SH-SY5Y (cell line): ENCODE measurements at regions not wholly inside any gene's neighbourhood (a gene's known extent, or its start where the extent isn't known, plus 50 kb on each side); places are given as distances from the start of the nearest gene placed in this dataset.

Source experiments
- GATA2 ChIP-seq: IDR thresholded peaks from 2 replicates; pipeline ENCODE4 v1.6.1; 2011; ENCODE audit warnings: mild to moderate bottlenecking, low read depth, low read length
- GATA3 ChIP-seq: IDR thresholded peaks from 2 replicates; pipeline ENCODE4 v1.6.1; 2011; ENCODE audit warnings: low read depth, mild to moderate bottlenecking, low read length, moderate library complexity

DNA sequence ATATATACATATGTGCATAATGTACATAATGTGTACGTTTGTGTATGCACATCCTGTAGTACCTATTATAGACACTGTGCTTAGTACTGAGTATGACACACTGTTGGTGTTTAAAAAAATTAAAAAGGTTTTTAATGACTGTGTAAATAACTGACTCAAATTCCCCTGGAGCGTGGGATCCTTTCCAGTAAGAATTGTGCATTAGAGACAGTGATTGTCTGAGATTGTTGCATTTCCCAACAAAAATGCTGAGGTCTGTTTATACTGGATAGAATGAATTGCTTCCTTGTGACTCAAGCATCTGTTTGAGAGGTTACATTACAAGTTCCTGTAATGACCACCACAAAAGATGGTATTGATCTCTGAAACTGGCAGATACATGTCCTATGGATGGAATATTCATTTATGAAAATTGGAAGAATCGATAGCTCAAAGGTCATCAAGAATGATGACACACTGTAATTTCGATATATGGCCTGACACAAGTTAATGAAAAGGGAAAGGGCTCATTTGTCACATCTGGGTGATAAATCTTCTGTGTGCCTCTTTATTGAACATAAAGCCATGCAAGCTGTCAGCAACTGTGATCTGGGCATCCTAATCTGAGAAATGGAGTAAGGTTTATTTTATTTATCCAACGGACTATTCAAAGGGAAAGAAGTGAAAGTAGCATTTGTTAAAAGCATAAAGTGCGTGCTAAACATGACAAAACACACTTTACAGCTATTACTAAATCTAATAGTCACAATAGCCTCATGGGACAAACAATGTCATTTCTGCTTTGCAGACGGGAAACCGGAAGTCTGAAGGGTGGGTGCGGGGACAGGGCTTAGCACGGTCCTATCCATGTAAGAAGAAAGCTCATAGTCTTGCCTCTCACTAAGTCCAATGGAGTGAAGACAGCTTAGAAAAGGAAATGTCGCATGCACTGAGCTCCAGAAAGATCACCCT is 228.8 kb downstream of the CDH11 start:
- no peak for TF ChIP-seq GATA3
- TF ChIP-seq GATA2, result no peak

DNA sequence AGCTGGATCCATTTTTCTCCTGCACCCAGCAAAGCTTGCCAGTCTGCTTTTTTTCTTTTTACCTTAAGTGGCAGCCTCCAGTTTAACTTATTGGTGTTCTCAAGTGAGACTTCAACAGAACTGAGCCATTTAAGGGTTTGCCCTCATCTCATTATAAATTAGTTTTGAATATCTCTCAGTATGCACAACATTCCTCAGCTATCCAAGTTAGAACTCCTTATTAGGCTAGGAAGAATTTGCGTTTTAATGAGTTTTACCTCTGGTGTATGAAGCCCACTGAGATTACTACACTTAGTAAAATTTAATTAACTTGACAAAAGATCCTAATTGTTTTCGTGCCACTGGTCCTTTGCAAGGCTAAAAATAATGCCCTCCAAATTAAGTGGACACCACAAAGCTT is 232.4 kb downstream of the CDH11 start:
- TF ChIP-seq GATA3, result no peak
- no peak for TF ChIP-seq GATA2

DNA sequence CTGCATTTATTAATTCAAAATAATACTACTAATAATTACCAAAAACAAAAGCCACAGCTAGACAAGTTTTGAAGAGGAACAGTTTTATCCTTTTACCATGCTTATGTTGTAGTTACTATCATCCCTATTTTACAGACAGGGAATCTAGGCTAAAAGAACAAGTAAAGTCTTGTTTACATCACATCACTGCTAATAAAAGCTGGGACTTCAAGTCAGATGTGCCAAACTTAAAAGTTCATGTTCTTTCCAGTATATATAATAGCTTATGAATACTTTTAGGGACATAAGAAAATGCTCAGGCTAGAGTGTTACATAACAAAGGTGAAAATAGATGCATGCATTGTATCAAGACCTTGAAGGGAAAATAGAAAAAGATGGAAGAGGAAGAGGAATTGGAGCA is 234.2 kb downstream of the CDH11 start:
- TF ChIP-seq GATA2 (no peak), GATA3 (no peak)

DNA sequence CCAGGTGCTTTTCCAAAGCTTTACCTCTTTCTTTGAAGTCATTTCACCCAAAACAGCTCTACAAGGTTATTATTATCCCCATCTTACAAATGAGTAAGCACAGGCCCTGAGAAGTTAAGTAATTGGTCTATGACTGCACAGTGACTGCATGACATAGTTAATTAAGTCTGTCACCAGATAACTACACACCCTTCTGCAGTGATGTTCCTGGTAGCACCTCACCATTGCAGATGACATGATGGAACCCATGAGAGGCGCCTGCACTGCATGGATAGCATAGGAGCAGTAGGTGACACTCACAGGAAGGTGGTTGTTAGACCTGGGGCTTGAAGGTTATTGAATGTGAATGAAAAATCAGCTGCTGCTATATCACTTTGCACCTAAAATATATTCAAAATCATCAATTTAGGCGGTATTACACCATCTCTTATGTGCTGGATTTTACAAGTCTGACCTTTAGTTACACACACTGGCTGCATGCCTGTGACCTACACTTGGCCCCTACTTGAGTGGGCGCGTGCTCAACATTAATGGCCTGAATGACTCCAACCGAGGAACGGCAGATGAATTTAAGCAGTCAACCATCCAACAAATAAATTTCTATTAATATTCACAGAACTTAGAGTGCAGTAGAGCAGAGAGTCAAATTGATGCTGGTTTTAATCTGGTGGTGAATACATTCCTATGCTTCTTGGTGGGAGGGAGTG is 239.6 kb downstream of the CDH11 start:
- no peak for TF ChIP-seq GATA2
- no peak for TF ChIP-seq GATA3

DNA sequence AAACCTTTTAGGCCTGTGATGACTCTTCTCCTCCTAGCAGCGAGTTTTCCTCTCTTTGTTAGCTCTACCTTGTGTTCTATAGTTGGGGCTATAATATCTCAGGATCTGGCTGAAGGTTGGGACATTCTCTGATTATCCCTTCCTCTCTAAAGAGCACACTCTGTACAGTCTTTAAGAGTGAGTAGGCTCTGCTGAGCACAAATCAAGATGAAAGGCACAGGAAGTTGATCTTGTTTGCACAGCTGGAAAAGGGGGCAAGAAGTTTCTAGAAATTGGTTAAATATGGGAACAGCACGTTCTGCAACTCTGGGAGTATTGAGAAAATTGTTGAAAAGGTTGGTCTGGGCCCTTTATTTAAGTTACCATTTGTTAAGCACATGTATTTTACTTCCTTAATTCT is 240.9 kb downstream of the CDH11 start:
- TF ChIP-seq GATA3 (no peak), GATA2 (no peak)

DNA sequence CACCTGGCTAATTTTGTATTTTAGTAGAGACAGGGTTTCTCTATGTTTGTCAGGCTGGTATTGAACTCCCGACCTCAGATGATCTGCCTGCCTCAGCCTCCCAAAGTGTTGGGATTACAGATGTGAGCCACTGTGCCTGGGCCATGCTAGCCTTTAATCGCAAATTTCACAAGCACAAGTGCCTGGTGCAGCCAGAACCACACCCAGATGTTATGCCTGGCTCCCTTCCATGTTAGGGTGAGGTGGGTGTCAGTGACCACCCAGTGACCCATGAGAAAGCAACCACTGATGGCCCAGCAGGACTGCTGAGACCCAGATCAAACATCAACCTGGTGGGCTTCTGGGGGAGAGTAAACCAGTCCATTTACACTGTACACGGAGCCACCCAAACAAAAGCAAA is 241.9 kb downstream of the CDH11 start:
- TF ChIP-seq GATA3, result no peak
- TF ChIP-seq GATA2, result no peak

DNA sequence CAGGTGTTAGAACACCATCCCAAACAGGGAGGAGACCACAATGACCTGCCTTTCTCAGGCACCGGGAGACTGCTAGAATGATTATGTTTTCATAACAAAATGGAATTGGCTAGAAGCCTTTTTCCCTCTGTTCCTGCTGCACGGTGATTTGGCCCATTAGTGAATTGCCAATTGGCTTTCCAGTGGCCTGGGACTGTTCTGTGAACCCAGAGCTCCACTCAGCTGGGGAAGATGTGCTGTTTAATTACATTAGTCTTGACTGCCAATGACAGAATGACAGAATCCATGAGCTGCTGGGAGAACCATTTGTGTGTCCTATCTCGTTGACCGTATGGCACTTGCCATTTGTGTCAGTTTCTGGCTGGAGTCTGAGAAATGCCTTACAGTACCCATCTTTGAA is 242.9 kb downstream of the CDH11 start:
- TF ChIP-seq GATA2, result no peak
- no peak for TF ChIP-seq GATA3

DNA sequence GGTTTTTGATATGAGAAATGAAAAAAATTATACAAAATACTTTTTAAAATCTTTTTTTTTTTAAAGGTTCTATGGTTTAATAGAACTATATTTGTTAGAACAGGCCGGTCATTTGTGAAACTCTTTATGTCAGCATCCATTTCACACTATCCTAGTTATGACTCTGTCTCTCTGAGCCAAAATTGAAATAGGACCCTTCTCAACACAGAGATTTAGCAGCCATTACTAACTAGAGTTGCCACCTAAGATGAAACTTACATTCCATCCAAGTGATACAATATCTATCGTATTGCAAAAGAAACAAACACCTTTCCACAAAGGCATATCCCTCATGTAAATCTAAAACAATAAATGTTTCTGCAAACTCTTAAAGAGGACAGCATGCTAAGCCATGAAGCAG is 249.8 kb downstream of the CDH11 start:
- no peak for TF ChIP-seq GATA2
- TF ChIP-seq GATA3, result no peak

DNA sequence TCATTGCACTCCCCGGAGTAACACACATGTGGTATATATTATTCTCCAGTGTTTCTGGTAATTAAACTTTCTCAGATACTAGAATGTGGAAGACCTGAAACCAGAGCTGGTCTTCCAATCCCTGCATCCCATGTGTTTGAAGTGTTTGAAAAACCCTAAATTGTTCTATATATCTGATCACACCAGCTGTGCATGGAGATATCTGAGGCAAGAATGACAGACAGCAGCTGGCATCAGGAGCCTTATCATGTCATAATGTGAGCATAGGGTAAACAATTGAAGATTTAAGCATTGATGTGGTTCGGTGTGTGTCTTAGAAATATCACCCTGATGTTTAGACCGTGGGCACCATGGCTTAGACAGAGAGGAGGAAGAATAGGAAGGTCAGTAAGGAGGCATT is 251.0 kb downstream of the CDH11 start:
- TF ChIP-seq GATA2 (peak; percentile 64), GATA3 (peak; percentile 58)

DNA sequence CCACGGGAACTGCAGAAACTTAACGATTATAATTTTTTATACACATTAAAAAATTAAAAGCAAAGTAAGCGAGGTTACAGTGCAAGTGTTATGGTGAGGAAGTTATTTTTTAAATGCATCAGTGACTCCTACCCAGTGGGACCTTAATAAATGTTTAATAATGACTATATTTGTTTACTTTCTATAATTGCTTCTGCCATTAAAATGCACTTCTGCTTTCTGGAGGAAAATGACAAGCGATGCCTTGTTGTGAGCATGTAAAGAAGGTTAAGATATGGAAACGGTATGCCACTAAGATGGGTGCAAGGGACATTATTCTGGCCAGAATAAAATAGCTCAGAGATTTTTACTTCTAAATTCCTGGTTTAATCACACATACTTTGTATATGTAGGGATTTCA is 252.1 kb downstream of the CDH11 start:
- no peak for TF ChIP-seq GATA2
- no peak for TF ChIP-seq GATA3

DNA sequence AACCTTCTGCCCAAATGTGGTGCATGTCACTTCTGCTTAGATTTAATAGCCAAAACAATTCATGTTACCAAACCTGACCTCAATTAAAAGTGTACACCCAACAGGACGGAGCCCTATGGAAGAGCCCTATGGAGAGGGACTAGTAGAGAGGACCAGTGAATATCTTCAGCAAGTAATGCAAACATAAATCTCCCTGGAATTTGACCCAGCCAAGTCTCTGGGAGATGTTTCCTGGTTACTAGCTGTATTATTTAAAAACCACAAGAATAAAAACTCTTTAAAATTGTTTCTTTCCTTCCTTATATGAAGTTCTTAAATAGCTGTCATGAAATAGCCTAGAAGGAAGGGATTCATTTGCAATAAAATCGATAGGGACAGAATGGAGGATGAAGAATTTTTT is 255.8 kb downstream of the CDH11 start:
- TF ChIP-seq GATA3, result no peak
- no peak for TF ChIP-seq GATA2

DNA sequence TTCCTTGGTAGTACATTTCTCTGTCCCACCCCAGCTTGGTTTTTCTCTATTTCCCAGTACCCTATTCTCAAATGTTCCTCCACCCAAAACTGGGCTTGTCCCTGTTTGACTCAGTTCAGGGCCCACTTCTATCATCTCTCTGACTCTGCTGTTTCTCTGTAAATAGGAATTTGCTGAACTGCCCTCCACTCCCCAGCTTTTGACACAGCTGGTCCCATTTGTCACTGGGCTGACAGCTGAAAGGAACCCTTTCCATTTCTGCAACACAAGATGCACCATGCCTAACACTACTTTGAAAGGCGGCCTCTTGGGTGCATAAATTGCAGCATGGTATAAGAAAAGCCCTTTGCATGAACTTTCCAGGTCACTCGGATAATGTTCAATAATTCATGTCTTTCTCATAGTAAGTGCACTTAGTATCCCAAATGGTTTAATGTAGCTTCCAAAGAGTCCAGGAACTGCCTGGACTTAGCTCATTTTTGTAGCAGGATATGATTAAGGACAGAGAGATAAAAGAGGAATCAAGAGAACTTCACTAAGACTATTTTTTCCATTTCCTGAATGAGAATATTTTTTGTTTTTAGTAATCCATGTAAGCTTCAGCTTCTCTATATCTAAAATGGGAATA is 256.7 kb downstream of the CDH11 start:
- TF ChIP-seq GATA3 (no peak), GATA2 (no peak)

DNA sequence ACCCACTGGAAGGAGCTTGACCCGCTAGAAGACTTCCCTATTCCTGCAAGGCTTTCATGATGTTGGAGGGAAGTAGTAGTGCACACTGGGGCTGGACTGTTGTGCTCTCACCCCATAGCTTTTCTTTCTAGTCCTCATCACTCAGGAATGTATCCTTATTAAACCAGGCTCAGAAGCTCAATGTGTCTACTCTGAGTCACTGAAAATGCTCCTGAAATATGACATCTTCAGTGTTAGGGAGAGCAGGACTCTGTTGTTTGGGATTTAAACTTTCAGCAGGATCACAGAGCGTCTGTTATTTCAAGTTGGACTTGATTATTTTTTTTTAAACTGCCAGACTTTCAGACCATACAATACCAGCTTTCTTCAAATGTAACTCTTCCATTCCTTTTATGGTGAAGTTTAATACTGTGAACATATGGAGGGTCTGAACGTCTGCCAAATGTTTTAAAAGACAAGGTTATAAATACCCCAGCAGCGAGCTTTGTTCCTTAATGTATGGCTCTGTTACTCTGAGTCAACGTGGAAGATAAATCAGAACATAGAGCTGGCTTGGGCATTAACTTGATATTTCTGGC is 257.5 kb downstream of the CDH11 start:
- no peak for TF ChIP-seq GATA3
- TF ChIP-seq GATA2, result no peak

DNA sequence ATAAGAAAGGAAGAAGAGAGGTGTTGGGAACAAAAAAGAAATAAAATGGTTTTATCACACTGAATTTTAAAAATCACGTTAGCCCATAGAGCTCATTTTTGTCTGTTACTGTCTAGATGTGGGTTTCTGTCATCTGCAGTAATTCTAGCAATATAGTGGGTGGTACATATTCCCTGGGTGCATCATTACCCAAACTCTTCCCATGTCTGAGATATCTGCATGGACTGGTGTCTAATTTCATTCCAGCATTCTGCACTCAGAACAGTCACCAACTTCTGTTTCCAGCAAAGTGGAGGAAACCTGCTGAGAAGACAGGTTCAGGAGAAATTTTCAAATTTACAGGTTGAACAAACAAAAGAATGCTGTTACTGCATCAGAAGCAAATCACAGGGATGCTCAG is 263.8 kb downstream of the CDH11 start:
- no peak for TF ChIP-seq GATA2
- TF ChIP-seq GATA3, result no peak
